GM21576 (cell line): ENCODE measurements at regions not wholly inside any gene's neighbourhood (a gene's known extent, or its start where the extent isn't known, plus 50 kb on each side); places are given as distances from the start of the nearest gene placed in this dataset.
"Not testable (repeated sequence)": the region's sequence is repeated elsewhere in the genome, so short reads cannot be mapped to it uniquely, and the experiment has no call there.

Experiments used
- ATAC-seq: cut with Tn5 transposase; IDR thresholded peaks from one replicate; pipeline ENCODE4 v1.9.1; 2021; ENCODE audit warnings: mild to moderate bottlenecking, moderate library complexity; ENCODE audit not compliant: unreplicated experiment

DNA sequence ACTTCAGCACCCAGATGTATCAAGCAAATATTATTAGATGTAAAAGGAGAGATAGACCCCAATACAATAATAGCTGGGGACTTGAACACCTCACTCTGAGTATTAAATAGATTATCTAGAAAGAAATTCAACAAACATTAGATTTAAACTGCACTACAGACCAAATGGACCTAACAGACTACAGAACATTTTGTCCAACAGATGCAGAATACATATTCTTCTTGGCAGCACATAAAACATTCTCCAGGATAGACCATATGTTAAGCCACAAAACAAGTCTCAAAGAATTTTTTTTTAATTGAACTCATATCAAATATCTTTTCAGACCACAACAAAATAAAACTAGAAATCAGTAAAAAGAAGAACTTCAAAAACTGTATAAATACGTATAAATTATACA, 130.4 kb downstream of the MTERF1 start:
- ATAC-seq, result no peak

DNA sequence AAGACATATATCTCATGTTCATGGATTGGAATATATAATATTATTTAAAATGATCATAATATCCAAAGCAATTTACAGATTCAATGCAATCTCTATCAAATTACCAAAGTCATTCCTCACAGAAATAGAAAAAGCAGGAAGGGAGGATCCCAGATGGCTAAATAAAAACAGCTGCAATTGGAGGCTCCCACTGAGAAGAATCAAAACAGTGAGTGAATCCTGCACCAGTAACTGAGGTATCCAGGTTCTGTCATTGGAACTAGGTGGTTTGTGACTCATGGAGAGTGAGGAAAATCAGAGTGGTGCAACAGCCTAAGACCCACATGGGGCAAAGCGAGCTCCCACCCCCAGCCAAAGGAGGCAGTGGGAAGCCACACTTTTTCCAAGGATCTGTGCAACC, 128.4 kb downstream of the MTERF1 start:
- ATAC-seq, result no peak

DNA sequence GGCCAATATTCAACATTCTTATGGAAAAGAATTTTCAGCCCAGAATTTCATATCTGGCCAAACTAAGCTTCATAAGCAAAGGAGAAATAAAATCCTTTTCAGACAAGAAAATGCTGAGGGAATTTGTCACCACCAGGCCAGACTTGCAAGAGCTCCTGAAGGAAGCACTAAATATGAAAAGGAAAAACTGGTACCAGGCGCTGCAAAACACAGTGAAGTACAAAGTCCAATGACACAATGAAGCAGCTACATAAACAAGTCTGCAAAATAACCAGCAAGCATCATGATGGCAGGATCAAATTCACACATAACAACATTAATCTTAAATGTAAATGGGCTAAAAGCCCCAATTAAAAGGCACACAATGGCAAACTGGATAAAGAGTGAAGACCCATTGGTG, 126.2 kb downstream of the MTERF1 start:
- not testable (repeated sequence) for ATAC-seq

DNA sequence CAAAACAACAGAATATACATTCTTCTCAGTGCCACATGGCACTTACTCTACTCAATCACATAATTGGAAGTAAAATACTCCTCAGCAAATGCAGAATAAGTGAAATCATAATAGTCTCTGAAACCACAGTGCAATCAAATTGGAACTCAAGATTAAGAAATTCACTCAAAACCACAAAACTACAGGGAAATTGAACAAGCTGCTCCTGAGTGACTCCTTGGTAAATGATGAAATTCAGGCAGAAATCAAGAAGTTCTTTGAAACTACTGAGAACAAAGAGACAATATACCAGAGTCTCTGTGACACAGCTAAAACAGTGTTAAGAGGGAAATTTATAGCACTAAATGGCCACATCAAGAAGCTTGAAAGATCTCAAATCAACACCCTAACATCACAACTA, 125.4 kb downstream of the MTERF1 start:
- not testable (repeated sequence) for ATAC-seq

DNA sequence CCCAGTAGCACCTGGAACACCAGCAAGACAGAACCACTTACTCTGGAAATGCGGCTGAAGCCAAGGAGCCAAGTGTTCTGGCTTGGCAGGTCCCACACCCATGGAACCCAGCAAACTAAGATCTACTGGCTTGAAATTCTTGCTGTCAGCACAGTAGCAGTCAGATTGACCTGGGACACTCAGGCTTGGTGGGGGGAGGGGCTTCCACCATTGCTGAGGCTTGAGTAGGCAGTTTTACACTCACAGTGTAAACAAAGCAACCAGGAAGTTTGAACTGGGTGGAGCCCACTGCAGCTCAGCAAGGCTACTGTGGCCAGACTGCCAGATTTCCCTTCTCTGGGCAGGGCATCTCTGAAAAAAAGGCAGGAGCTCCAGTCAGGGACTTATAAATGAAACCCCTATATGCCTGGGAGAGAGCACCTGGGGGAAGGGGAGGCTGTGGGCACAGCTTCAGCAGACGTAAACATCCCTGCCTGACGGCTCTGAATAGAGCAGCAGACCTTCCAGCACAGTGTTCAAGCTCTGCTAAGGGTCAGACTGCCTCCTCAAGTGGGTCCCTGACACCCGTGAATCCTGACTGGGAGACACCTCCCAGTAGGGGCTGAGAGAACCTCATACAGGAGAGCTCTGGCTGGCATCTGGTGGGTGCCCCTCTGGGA, 121.2 kb downstream of the MTERF1 start:
- ATAC-seq, result no peak

DNA sequence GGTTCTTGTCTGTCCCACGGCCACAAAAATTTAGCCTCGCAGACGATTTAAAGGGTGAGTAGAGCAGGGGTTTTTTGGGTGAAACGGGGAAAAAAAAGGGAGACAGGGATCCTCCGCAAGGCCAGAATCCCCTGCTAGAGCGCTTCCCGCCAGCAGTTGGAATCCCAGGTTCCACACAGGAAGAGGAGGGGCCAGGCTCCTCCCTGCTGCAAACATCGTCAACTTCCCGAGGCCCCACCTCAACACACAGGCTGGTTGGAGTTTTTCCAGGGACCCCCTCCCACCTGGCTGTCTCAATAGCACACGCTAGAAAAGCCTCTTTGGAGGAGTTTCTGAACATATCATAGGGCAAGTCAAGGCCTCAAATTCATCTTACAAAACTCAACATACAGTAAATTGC, 112.7 kb downstream of the MTERF1 start:
- no peak for ATAC-seq

DNA sequence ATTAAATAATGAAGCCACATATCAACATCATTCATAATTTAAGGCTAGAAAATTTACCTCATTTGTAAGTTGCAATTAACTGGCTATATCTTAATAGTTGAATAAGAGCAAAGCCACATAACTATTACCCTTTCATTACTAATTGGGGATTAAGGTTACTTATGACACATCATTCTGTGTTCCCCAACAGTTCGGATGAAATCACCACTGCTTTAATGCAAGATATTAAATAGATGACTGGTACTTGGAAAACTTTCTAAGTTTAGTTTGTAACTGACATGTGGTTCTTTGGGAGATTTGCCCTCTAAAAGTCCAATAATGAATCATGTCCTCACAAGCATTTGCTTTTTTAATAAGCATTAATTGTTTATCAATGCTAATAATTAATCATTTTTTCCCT, 109.1 kb downstream of the MTERF1 start:
- ATAC-seq, result no peak

DNA sequence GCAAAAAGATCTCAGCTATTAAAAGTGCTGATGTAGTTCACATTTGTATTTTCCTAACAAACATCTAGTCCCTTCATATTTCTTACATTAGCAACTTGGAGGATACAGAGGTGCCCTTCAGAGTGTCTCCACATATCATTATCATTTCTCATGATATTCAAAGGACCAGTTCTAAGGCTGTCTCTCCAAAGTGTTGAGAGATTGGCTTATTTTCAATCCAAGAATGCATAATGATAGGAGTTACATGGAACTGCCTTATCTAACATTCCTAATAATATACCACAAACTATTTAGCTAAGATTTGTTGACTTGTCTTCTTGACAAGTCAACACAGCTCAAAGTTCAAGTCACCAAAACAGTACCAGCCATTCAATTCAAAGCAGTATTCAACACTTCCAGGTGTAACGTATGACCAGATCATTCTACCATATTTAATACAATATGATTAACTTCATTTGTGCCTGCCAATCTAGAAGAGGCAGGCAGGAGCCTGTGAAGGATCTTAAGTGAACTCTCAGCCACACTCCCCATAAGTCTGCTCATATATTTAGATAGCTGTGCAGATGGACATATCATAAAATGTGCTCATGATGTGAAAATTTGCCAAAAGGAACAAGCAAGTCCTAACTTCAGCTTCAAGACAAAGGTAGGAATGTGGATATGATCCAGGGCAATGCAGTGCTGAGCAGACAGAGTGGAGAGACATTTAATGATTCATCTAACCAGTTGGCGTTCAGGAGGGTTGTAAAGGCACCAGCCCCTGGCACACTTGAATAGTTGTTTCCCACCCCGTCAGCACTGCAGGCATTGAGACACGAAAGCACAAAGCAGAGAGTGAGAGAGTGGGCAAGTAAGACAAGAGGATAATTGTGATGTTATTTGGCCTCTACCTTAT, 108.3 kb downstream of the MTERF1 start:
- ATAC-seq, result no peak

DNA sequence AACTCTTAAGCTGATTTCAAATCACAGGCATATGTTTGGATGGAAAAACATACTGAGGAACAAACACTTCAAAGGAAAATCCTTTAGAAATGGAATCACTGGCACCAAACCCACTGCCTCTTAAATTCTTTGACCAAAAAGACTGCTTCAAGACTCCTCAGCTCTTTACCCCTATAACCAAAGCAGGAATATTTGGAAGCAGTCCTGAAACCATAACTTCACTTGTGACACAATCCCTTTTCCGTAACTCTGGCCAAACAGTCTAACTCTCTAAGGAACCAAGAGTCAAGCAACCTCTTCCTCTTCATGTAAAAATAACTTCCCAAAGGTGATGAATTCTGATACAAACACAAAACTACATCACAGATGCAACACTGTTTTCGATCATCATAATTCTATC, 104.3 kb downstream of the MTERF1 start:
- ATAC-seq, result no peak

DNA sequence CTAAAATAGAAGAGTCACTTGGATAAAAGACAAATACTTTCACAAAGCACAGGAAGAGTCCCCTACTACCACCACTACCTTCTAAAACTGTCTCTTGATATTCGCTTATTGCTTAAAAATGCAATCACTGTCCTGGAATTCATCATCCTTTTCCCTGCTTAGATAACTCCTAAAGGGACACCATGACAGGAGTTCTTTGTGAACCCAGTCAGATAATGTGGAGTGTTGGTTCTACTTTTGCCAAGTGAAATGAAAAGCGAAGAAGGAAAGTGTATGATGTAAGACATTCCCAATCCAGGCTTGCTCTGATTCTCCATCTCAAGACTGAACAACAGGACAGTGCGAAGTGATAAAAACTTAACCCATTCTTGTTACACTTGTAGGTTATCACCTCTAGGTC, 103.0 kb downstream of the MTERF1 start:
- no peak for ATAC-seq

DNA sequence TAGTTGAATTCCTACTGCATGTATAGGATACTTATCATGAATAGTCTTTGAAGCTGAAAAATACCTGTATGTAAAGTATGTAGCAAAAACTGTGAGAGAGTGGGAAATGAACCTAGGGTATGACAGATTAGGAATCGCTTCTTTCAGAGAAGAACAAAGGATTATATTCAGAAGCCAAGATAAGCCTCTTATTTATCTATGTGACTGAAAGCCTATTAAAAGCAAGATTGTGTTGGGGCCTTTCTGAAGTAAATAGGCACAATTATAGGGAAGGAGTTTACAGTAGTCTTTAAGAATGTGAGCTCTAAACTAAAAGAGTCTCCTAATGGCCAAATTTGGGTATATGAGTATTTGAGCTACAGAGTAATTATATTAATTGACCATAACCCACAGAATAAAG, 102.1 kb downstream of the MTERF1 start:
- ATAC-seq, result no peak

DNA sequence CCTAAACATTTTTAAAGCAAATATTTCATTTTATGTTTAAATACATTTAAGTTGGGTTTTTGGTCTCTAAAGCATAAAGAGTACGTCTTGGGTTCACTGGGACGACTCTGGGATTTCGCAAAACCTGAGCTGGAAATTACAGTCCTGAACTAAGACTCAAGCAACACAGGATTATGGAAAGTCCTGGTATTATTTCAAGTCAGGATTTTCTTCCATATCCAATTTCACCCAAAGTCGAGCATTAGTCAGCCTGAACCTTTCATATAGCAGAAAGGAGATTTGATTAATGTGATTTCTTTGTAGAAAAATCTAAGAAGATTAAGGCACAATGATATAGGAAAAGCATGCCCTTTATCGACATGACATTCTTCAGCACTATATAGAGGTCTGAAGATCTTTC, 100.0 kb downstream of the MTERF1 start:
- no peak for ATAC-seq

DNA sequence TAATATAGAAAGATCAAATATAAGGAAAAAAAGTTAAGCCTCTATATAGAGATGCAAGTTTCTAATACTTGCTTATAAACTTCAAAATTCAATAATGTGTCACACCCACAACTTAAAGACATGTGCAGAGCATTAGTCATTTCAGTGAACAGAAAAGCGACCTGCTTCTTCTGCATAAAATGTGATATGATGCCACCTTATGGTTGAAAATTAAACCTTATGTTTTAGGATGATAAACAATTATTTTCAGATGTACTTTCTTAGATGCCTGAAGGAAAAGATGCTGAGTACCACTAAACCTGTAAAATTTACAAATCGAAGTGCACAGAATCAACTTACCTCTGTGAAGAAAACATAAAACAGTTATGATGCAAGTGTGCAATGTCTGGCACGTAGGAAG, 96.0 kb downstream of the MTERF1 start:
- no peak for ATAC-seq

DNA sequence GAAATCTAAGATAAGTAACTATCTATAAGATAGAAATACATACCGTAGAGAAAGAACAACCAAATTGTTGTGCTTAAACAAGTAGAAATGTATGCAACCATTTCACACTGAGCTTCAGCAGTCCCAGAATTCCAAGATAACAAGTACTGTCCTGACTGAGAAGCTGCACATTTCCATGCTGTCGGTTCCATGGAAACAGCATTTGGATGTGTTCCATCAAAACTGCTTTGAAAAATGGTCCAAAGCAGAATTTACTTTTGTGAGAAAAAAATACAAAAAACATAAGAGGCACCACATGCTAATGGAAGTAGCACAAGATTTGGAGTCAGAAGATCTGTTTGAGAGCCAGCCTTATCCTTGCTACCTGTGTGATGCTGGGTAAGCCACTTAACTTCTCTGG, 92.6 kb downstream of the MTERF1 start:
- no peak for ATAC-seq

DNA sequence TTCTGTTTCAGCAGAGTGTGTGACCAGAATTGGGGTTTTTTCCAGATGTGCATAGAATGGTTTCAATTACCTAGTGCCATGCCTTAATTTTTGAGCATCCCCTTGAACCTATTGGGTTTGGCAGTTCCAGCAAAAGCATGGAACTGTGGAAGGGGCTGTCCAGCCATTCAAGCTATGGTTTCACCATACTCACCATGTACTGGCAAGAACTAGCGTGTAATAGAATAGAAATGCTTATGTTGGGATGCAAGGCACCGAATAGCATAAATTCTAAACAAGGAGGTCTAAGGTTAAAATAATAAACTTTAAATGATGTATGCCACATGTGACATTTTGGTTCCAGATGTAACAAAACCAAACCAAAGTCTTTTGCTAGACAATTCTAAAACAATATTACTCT, 91.4 kb downstream of the MTERF1 start:
- no peak for ATAC-seq

DNA sequence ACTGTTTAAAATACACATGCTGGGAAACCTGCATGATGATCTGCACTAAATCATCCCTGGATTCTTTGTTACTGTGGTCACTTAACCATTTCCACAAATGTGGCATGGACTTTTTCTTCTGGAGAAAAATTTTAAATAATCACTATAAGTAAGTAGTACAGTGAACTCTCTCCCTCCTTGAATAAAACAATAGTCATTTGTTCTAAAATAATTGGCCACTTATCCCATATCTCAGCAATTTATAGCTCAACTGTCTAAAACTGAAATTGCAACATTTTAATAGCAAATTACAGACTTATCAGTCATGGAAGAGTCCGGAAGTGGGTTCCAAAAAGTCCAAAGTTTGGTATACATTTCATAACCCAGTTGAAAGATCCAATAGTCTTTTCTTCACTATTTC, 90.9 kb downstream of the MTERF1 start:
- no peak for ATAC-seq

DNA sequence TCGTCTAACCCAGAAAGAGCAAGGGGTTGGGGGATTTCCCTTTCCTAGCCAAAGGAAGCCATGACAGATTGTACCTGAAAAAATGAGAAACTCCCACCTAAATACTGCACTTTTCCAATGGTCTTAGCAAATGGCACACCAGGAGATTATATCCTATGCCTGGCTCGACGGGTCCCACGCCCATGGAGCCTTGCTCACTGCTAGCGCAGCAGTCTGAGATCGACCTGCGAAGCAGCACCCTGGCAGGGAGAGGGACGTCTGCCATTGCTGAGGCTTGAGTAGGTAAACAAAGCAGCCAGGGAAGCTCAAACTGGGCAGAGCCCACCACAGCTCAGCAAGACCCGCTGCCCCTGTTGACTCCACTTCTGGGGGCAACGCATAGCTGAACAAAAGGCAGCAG, 89.9 kb downstream of the MTERF1 start:
- ATAC-seq, result not testable (repeated sequence)

DNA sequence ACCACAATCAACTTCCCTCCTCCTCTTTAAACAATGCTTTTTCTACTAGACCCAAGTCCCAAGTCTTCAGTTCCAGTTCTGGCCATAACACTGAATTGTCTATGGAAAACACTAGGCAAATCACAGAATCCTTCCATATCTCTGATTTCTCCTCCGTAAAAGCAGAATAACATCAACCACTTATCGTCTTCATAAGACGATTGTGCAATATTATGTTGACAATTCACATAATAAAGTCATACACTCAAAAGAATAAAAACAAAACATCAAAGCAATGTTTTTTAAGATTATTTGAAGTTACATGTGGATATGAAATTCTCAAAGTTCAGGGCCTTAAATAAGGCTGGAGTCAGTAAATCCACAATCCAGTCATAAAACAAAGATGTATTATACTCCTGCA, 84.4 kb downstream of the MTERF1 start:
- ATAC-seq, result no peak

DNA sequence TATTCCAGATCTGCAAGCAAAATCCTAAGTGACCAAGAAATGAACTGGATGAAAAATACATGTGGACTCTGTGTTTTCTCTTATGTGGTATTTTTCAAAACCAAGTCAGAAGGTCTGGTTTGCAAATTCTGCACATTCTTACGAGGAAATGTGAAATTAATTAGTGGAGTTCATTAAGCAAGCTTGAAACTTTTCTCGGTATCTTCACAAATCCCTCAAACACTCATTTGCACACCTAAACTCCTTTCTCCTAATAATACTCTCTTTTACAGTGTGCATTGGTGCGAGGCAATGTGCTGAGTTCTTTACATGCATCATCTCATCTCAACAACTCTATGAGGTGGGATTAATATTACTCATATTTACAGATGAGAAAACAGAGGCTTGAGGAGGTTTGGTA, 82.1 kb downstream of the MTERF1 start:
- no peak for ATAC-seq

DNA sequence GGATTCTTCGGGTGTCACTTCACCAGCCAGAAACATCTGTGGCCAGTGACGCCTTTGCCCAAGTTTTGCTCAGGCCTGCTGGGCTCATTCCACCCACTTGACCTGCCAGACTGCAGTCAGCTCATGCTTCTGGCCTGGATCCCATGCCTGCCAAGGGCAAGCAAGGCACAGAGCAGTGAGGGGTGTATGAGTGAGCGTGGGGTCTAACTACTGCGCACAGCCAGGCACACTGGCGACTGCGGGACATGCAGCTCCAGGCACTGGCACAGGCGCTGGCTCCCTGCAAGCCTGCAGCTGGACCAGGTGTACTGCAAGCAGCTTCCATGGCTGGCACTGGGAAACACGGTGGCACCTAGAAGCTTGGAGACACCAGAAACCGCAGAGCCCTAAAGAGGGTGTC, 80.1 kb downstream of the MTERF1 start:
- no peak for ATAC-seq

DNA sequence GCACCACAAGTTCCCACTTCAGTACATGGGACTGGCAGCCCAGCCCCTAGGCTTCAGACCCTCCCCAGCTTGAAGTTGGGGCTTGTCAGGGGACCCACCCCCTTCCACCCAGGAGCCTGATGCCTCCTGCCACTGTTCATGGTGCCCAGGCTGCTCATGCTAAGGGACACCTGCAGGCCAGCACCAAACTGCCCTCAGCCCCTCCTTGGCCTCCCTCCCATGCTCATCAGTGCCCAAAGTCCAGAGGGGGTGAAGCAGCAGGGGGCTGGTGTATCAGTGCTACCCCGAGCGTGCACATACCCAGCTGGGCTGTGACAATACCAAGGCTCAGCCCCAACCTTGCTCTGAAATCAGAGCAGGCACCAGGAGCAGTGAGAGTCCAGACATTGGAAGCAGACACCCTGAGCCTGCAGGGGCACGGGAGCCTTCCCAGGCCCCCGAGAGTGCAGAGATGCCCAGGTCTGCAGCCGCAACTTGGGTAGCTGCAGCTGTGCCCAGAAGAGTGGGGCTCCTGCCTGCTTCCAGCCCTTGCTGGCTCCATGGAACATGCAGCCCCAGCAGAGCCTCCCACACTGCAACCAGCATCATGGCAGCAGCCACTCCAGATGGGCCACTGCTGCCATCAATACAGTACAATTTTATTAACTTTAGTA, 79.0 kb downstream of the MTERF1 start:
- ATAC-seq, result no peak

DNA sequence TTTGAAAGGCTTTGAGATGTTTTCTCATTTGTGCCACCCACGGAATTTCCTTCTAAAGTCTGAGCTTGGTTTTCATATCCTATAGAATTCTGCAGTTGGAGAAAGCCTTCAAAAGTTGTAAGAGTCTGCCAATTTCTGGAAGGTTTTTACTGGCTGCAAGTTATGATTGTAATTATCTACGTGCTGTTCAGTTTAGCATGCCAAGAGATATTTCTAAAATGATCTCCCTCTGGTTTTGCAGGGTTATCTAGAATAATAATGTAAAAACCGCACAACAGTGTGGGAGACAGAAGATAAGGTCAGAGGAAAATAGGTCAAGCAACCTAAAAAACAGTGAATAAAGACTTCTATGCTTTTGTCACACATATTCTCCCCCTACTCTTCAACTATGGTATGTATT, 69.3 kb downstream of the MTERF1 start:
- ATAC-seq, result no peak
